T-cell (primary cell): ENCODE measurements at regions not wholly inside any gene's neighbourhood (a gene's known extent, or its start where the extent isn't known, plus 50 kb on each side); places are given as distances from the start of the nearest gene placed in this dataset.
A peak's percentile ranks its signal among the peaks of the same experiment; 100 is the strongest.

Experiments
- ATAC-seq, 4 experiments: fragments of 200-7000 bp in 3 of 4; fragments of 150-1000 bp in 1 of 4; cut with Tn5 transposase; replicated peaks in 1 of 4; 1 replicate in 3 of 4; 2 replicates in 1 of 4; pipeline ENCODE4 v1.10.0; 2021; ENCODE audit warnings: moderate library complexity in 3 of 4, mild to moderate bottlenecking in 2 of 4, moderate number of reproducible peaks in 1 of 4
- CTCF ChIA-PET, 2 donors: fragments of 300-600 bp; sonication (Branson Sonifier 250); formaldehyde crosslinking; loops; one replicate each; lab custom pipeline; 2022; ENCODE audit warnings: antibody characterized with exemption in 2 of 2; lab: Charles Lee
- POLR2A ChIA-PET, 2 donors: fragments of 300-600 bp; sonication (Branson Sonifier 250); formaldehyde crosslinking; loops; one replicate each; lab custom pipeline; 2022; ENCODE audit warnings: antibody characterized with exemption in 2 of 2; lab: Charles Lee
- DNase-seq, 35 experiments: peaks; one replicate each; pipeline versions ENCODE4 v3.0.0 to v3.0.0-alpha.2; 2013 to 2023
- H3K27ac ChIP-seq: one replicate; pipeline ENCODE4 v1.5.1; 2013; ENCODE audit warnings: low read length
- H3K27me3 ChIP-seq, 2 experiments: replicated peaks in 1 of 2; 1 replicate in 1 of 2; 2 replicates in 1 of 2; pipeline versions ENCODE4 v1.6.1 to v1.7.0; 2013; ENCODE audit warnings: low read length in 1 of 2, mixed read lengths in 1 of 2; ENCODE audit not compliant: control insufficient read depth in 2 of 2, insufficient read depth in 2 of 2; ENCODE audit errors: extremely low read depth in 1 of 2
- H3K36me3 ChIP-seq, 2 donors: 1 replicate in 1 of 2; 2 replicates in 1 of 2; pipeline versions ENCODE4 v1.6.1 to v1.7.0; 2013; ENCODE audit warnings: low read length in 1 of 2; ENCODE audit not compliant: control insufficient read depth in 2 of 2, insufficient read depth in 1 of 2; ENCODE audit errors: extremely low read depth in 1 of 2
- H3K4me1 ChIP-seq, 2 experiments: 1 replicate in 1 of 2; 2 replicates in 1 of 2; pipeline versions ENCODE4 v1.6.1 to v1.7.0; 2013; ENCODE audit warnings: low read length in 2 of 2, mixed read lengths in 1 of 2; ENCODE audit not compliant: insufficient read depth in 2 of 2, control insufficient read depth in 1 of 2; ENCODE audit errors: extremely low read depth in 1 of 2
- H3K4me3 ChIP-seq, 2 donors: 1 replicate in 1 of 2; 2 replicates in 1 of 2; pipeline versions ENCODE4 v1.5.1 to v1.7.0; 2013; ENCODE audit warnings: mild to moderate bottlenecking in 2 of 2, low read length in 1 of 2, moderate library complexity in 1 of 2; ENCODE audit not compliant: control insufficient read depth in 1 of 2; ENCODE audit errors: extremely low read depth in 1 of 2
- H3K9me3 ChIP-seq: 2 replicates; pipeline ENCODE4 v1.7.0; 2013
- H3K27ac Mint-ChIP-seq, 2 donors: one replicate each; pipeline ENCODE4 v1.8.0; 2020 to 2021; ENCODE audit warnings: mild to moderate bottlenecking in 2 of 2, mixed read lengths in 2 of 2
- H3K27me3 Mint-ChIP-seq, 2 donors: one replicate each; pipeline ENCODE4 v1.8.0; 2021 to 2022; ENCODE audit warnings: mixed read lengths in 2 of 2
- H3K36me3 Mint-ChIP-seq: one replicate; pipeline ENCODE4 v1.8.0; 2021; ENCODE audit warnings: mixed read lengths
- H3K4me1 Mint-ChIP-seq, 3 donors: one replicate each; pipeline ENCODE4 v1.8.0; 2020 to 2022; ENCODE audit warnings: mixed read lengths in 3 of 3, mild to moderate bottlenecking in 1 of 3
- H3K4me3 Mint-ChIP-seq, 3 donors: one replicate each; pipeline ENCODE4 v1.8.0; 2020 to 2022; ENCODE audit warnings: mild to moderate bottlenecking in 3 of 3, mixed read lengths in 3 of 3, moderate library complexity in 3 of 3
- H3K9me3 Mint-ChIP-seq, 3 donors: one replicate each; pipeline ENCODE4 v1.8.0; 2020 to 2022; ENCODE audit warnings: mixed read lengths in 3 of 3
- WGBS: methylation state at CpG from one replicate; pipeline ENCODE4 v1.1.5; 2013; ENCODE audit warnings: missing lambda C conversion rate; ENCODE audit not compliant: insufficient coverage; 5-methylcytosine and 5-hydroxymethylcytosine counted together

DNA sequence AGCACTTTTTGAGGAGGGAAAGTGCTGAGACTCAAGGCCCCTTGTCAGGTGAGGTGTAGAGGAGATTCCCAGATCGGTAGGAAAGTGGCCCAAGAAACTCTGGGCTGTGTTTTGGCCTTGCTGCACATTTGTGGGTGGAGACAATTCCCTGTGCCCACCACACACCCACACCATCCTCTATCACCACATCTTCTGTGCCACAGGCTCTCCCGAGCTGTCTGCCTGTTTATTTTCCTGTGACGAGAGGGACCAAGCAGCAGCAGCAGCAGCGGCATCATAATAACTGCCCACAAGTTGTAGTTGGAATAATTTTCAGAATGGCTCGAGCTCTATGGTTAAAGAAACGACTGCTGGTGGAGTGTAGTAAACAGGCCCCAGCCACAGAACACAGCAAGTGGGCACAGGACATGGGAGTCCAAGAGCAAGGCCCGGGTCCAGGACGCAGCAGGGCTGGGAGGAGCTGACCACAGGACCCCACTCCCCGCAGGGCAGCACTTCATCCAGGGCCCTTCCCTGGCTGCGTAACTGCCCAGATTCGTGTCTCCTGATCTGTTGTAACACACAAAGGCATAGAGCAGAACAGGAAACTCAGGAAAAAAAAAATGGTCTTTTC lies 55.6 kb upstream of the BCL2L14 start:
- ChIA-PET POLR2A (no interaction called here), CTCF (interaction anchor here (0.5 to 0.6 kb wide), 4 partner anchors 22 to 1220 kb away, joined by 3 to 4 read pairs (median 4); no protein-coding TSS in a partner anchor)
- 76% methylated on average over 10 of the region's 11 CpGs for WGBS
- Histone ChIP-seq H3K4me3 (no peak overlapping the region), H3K27ac (no peak overlapping the region), H3K27me3 (no peaks in the 10 kb centered on the region), H3K36me3 (no peaks in the 10 kb centered on the region), H3K4me1 (peaks cover 13 to 49% of the 10 kb centered on the region in 2 experiments), H3K9me3 (no peaks in the 10 kb centered on the region)
- peak overlapping the region in 1 of 2 donors; percentile 73 for H3K27ac Mint-ChIP-seq
- H3K36me3 Mint-ChIP-seq = no peaks in the 10 kb centered on the region
- DNase-seq (no peak), ATAC-seq (no peak)
- no peaks in the 10 kb centered on the region for H3K27me3 Mint-ChIP-seq
- H3K9me3 Mint-ChIP-seq = no peaks in the 10 kb centered on the region
- peaks cover 38 to 69% (median 67%) of the 10 kb centered on the region in 3 donors for H3K4me1 Mint-ChIP-seq
- no peak overlapping the region for H3K4me3 Mint-ChIP-seq

DNA sequence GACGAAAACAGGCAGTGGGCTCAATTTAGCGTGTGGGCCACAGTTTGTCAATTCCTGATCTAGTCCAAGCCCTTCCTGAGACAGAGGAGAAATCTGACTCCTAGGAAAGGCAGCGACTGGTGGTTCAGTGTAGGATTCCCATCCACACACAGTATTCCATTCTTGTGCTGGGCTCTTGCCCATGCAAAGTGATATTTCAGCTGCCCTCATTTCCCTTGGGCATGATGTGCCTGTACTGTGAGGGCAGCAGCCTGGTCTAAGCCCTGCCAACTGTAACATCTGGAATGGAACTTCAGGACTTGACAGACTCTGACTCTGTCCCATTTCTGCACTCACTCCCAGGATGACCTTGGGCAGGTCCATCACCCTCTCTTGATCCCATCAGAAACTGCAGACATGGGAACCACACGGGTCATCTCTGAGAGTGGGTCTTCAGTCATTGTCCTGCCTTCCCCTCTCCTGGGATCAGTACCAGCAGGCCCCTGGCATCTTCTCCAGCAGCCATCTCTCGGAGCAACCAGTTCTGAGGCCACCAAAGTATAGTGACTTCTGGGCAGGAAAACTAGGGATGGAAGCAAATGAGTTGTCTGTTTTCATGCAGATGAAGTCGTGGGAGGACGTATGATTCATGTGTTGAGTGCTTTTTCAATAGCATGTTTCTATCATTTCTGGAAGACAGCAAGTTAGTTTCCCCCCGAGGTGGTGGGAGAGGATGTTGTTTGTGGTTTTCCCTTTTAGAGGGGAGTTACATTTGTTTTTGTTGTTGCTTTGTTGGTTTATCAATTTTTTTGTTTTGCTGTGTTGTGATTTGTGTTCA lies 54.2 kb upstream of the BCL2L14 start:
- no peaks in the 10 kb centered on the region for H3K27me3 ChIP-seq
- no peaks in the 10 kb centered on the region for H3K36me3 Mint-ChIP-seq
- H3K27ac ChIP-seq = no peak overlapping the region
- ChIA-PET POLR2A (no interaction called here), CTCF (no interaction called here)
- 46% methylated on average over 6 of the region's 8 CpGs for WGBS
- H3K4me1 ChIP-seq = peaks cover 2 to 36% of the 10 kb centered on the region in 2 experiments
- H3K27ac Mint-ChIP-seq = peak overlapping the region; percentile 75 to 87
- H3K4me3 ChIP-seq = no peak overlapping the region
- H3K9me3 Mint-ChIP-seq = no peaks in the 10 kb centered on the region
- peak overlapping the region in 1 of 3 donors; percentile 18 for H3K4me3 Mint-ChIP-seq
- H3K27me3 Mint-ChIP-seq = no peaks in the 10 kb centered on the region
- DNase-seq = no peak
- H3K36me3 ChIP-seq = no peaks in the 10 kb centered on the region
- no peaks in the 10 kb centered on the region for H3K9me3 ChIP-seq
- peaks cover 28 to 59% (median 54%) of the 10 kb centered on the region in 3 donors for H3K4me1 Mint-ChIP-seq
- peak in 2 of 4 experiments; percentile 24 to 48 for ATAC-seq

DNA sequence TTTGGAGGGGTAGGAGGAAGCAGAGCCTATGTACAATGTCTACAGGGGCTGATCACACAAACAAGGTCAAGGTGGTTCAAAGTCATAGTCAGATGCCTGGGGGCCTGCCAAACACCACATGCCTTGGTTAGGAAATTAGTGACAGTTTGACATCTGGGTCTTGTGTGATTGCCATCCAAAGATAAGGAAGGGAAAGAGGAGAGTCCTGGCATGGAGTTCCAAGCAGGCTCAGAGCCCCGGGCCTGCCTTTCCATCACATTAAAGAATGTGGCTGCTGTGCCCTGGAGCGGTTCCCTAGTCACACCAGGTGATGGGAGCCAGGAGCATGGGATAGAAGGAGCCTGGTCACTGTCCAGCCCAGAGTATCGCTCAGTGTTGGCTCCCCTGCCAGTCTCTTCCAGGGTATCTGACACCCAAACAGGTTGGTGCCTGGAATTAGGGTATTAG lies 53.6 kb upstream of the BCL2L14 start:
- no peaks in the 10 kb centered on the region for H3K9me3 ChIP-seq
- Mint-ChIP-seq H3K4me1 (peaks cover 28 to 58% (median 49%) of the 10 kb centered on the region in 3 donors), H3K4me3 (peak overlapping the region in 1 of 3 donors; percentile 18), H3K36me3 (no peaks in the 10 kb centered on the region), H3K27ac (peak overlapping the region; percentile 75 to 87), H3K27me3 (no peaks in the 10 kb centered on the region), H3K9me3 (no peaks in the 10 kb centered on the region)
- peaks cover 2 to 29% of the 10 kb centered on the region in 2 experiments for H3K4me1 ChIP-seq
- ChIA-PET POLR2A (no interaction called here), CTCF (no interaction called here)
- H3K27me3 ChIP-seq = no peaks in the 10 kb centered on the region
- peak in 2 of 4 experiments; percentile 20 to 29 for ATAC-seq
- no peak for DNase-seq
- WGBS = 85% methylated on average over 3 of the region's 3 CpGs
- no peak overlapping the region for H3K4me3 ChIP-seq
- no peak overlapping the region for H3K27ac ChIP-seq
- no peaks in the 10 kb centered on the region for H3K36me3 ChIP-seq

DNA sequence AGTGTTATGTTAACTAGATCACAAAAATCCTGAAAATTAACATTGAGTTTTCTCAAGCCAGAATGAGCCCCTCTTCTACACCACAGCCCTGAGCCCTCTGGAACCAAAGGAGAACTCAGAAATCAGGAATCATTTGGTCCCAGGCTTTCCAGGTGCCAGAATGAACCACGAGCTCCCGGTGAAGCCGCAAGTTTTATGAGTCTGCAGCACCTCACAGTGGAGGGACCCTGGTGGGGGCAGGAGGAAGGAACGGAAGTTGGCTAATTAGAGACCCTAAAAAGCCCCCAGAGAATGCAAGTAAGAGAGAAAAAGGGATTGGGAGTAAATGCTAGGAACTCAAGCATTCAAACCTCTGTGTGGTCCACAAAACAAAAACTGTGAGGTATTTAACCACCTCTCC lies 52.9 kb upstream of the BCL2L14 start:
- no peaks in the 10 kb centered on the region for H3K9me3 Mint-ChIP-seq
- no peak overlapping the region for H3K4me3 Mint-ChIP-seq

DNA sequence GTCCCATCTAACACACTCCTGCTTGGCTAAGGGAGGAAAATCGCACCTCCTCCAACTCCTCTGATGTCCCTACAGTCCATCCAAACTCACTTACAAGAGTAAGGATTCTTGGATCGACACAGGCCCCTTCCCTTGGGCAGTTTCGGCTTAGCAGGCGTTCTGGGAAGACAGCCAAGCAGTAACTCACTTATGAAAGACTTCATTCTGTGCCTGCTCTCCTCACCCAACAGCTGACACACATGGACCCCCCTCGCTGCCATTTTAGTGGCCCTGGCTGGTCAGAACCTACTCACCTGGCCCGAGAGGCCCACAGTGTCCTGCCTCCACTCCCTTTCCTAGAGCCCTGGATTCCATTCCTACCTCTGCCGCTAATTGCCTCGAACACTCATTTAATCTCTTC lies 52.3 kb upstream of the BCL2L14 start:
- Mint-ChIP-seq H3K27ac (no peak overlapping the region), H3K4me3 (no peak overlapping the region), H3K36me3 (no peaks in the 10 kb centered on the region), H3K27me3 (no peaks in the 10 kb centered on the region), H3K4me1 (peaks cover 27 to 59% (median 43%) of the 10 kb centered on the region in 3 donors), H3K9me3 (no peaks in the 10 kb centered on the region)
- Histone ChIP-seq H3K27me3 (no peaks in the 10 kb centered on the region), H3K4me1 (peaks cover 2 to 25% of the 10 kb centered on the region in 2 experiments), H3K9me3 (no peaks in the 10 kb centered on the region), H3K4me3 (no peak overlapping the region), H3K27ac (no peak overlapping the region), H3K36me3 (no peaks in the 10 kb centered on the region)
- CTCF ChIA-PET = no interaction called here
- DNase-seq (no peak), ATAC-seq (no peak)
- POLR2A ChIA-PET = no interaction called here
- 94% methylated on average over 6 of the region's 8 CpGs for WGBS

More for the DNA sequence above, 52.9 kb upstream of the BCL2L14 start:
- 96% methylated on average over 4 of the region's 4 CpGs for WGBS
- Histone ChIP-seq H3K36me3 (no peaks in the 10 kb centered on the region), H3K27ac (no peak overlapping the region), H3K4me3 (no peak overlapping the region), H3K4me1 (peaks cover 2 to 25% of the 10 kb centered on the region in 2 experiments), H3K27me3 (no peaks in the 10 kb centered on the region), H3K9me3 (no peaks in the 10 kb centered on the region)
- H3K36me3 Mint-ChIP-seq = no peaks in the 10 kb centered on the region
- ChIA-PET CTCF (no interaction called here), POLR2A (no interaction called here)
- ATAC-seq = no peak
- peaks cover 26 to 58% (median 46%) of the 10 kb centered on the region in 3 donors for H3K4me1 Mint-ChIP-seq
- H3K27me3 Mint-ChIP-seq = no peaks in the 10 kb centered on the region
- no peak for DNase-seq
- no peak overlapping the region for H3K27ac Mint-ChIP-seq

DNA sequence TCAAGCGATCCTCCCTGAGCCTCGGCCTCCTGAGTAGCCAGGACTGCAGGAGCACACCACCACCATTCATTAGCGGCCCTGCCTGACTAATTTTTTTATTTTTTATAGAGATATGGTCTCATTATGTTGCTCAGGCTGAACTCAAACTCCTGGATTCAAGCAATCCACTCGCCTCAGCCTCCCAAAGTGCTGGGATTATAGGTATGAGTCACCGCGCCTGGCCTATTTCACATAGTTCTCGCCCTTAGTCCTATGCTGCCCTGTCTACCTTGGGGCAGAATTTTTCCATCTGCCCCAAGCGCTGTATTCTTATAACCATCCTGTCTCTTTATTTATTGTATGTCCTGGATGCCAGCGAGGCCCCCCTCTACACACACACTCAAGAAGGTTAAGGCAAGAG lies 50.9 kb upstream of the BCL2L14 start:
- Mint-ChIP-seq H3K9me3 (no peaks in the 10 kb centered on the region), H3K27ac (no peak overlapping the region), H3K4me1 (peaks cover 42 to 64% (median 48%) of the 10 kb centered on the region in 3 donors), H3K36me3 (no peaks in the 10 kb centered on the region), H3K4me3 (no peak overlapping the region), H3K27me3 (no peaks in the 10 kb centered on the region)
- DNase-seq (no peak), ATAC-seq (no peak)
- no CpG with 5 or more reads among the region's 9 CpGs for WGBS
- no peaks in the 10 kb centered on the region for H3K27me3 ChIP-seq
- peaks cover 2 to 31% of the 10 kb centered on the region in 2 experiments for H3K4me1 ChIP-seq
- H3K36me3 ChIP-seq = no peaks in the 10 kb centered on the region
- no peak overlapping the region for H3K4me3 ChIP-seq
- CTCF ChIA-PET = no interaction called here
- no peak overlapping the region for H3K27ac ChIP-seq
- no peaks in the 10 kb centered on the region for H3K9me3 ChIP-seq
- POLR2A ChIA-PET = no interaction called here
